ENCODE measurements at regions not wholly inside any gene's neighbourhood (a gene's known extent, or its start where the extent isn't known, plus 50 kb on each side); places are given as distances from the start of the nearest gene placed in this dataset.

- no peak for TF ChIP-seq CTCF (IDR thresholded peaks at IDR 0.05; ENCODE audit: low read depth, low read length)
- no peak for TF ChIP-seq EZH2phosphoT487 (IDR thresholded peaks at IDR 0.05; ENCODE audit: low read depth)
These were observed 285.5 kb downstream of the GASK1B start for GRCh38 chr4:157887316-157887715.
